H1 (cell line): ENCODE measurements at regions not wholly inside any gene's neighbourhood (a gene's known extent, or its start where the extent isn't known, plus 50 kb on each side); places are given as distances from the start of the nearest gene placed in this dataset.

Experiments
- CTCF ChIA-PET: fragments of 300-600 bp; sonication (Branson Sonifier 250); formaldehyde crosslinking; loops from one replicate; lab custom pipeline; 2021; ENCODE audit not compliant: partially characterized antibody; lab: Charles Lee
- POLR2A ChIA-PET: fragments of 300-600 bp; sonication (Branson Sonifier 250); formaldehyde crosslinking; loops from one replicate; lab custom pipeline; 2021; ENCODE audit warnings: inconsistent platforms; ENCODE audit not compliant: partially characterized antibody; lab: Charles Lee
- DNase-seq, 2 experiments: peaks; one replicate each; pipeline versions ENCODE4 v3.0.0 to v3.0.0-alpha.2; 2010 to 2022; ENCODE audit warnings: low spot score in 2 of 2, low read depth in 1 of 2, mixed read lengths in 1 of 2
- FAIRE-seq: peaks from 2 replicates; lab custom pipeline; 2011; peaks lifted over from hg19 to GRCh38; lab: Jason Lieb, UNC
- H2AFZ ChIP-seq: 2 replicates; pipeline ENCODE4 v1.8.1; 2012; ENCODE audit warnings: low read length, inconsistent platforms
- H2AK5ac ChIP-seq: 2 replicates; pipeline ENCODE4 v1.6.1; 2013; ENCODE audit warnings: low read depth, low read length
- H2BK120ac ChIP-seq: replicated peaks from 2 replicates; pipeline ENCODE3; 2013; ENCODE audit warnings: low read depth, low read length, inconsistent platforms
- H2BK12ac ChIP-seq: 2 replicates; pipeline ENCODE4 v1.6.1; 2013; ENCODE audit warnings: low read depth, low read length
- H2BK15ac ChIP-seq: 2 replicates; pipeline ENCODE4 v1.6.1; 2013; ENCODE audit warnings: low read length
- H2BK20ac ChIP-seq: 2 replicates; pipeline ENCODE4 v1.6.1; 2013; ENCODE audit warnings: low read length
- H2BK5ac ChIP-seq: 2 replicates; pipeline ENCODE4 v1.6.1; 2013; ENCODE audit warnings: low read depth, low read length
- H3K14ac ChIP-seq: 2 replicates; pipeline ENCODE4 v1.6.1; 2013; ENCODE audit warnings: inconsistent platforms; ENCODE audit not compliant: insufficient read length
- H3K18ac ChIP-seq: 2 replicates; pipeline ENCODE4 v1.6.1; 2013; ENCODE audit warnings: low read length; ENCODE audit errors: extremely low read depth
- H3K23ac ChIP-seq: 2 replicates; pipeline ENCODE4 v1.6.1; 2013; ENCODE audit warnings: inconsistent platforms; ENCODE audit not compliant: insufficient read length
- H3K23me2 ChIP-seq: 2 replicates; pipeline ENCODE4 v1.6.1; 2013; ENCODE audit warnings: low read depth, low read length
- H3K27ac ChIP-seq: 2 replicates; pipeline ENCODE4 v1.6.1; 2011; ENCODE audit warnings: low read depth, low read length, inconsistent platforms
- H3K27me3 ChIP-seq, 4 experiments: replicated peaks in 1 of 4; 1 replicate in 1 of 4; 2 replicates in 3 of 4; pipeline versions ENCODE4 v1.6.1 to v1.8.1; 2011 to 2013; ENCODE audit warnings: low read length in 3 of 4, mild to moderate bottlenecking in 3 of 4, inconsistent platforms in 2 of 4, mixed read lengths in 2 of 4, moderate library complexity in 1 of 4; ENCODE audit not compliant: control insufficient read depth in 3 of 4, insufficient read depth in 3 of 4; ENCODE audit errors: extremely low read depth in 1 of 4
- H3K36me3 ChIP-seq, 4 experiments: 2 replicates each; pipeline versions ENCODE4 v1.6.1 to v1.8.1; 2011 to 2013; ENCODE audit warnings: mild to moderate bottlenecking in 4 of 4, low read length in 3 of 4, moderate library complexity in 2 of 4, control low read depth in 1 of 4, inconsistent platforms in 1 of 4; ENCODE audit not compliant: insufficient read depth in 4 of 4, control insufficient read depth in 2 of 4
- H3K4ac ChIP-seq: replicated peaks from 2 replicates; pipeline ENCODE3; 2013; ENCODE audit warnings: low read length, low read depth, mixed read lengths, inconsistent platforms; ENCODE audit not compliant: insufficient read length
- H3K4me1 ChIP-seq, 4 experiments: replicated peaks in 1 of 4; 1 replicate in 1 of 4; 2 replicates in 3 of 4; pipeline versions ENCODE4 v1.6.1 to v1.8.1; 2011 to 2013; ENCODE audit warnings: low read length in 3 of 4, inconsistent platforms in 2 of 4, mixed read lengths in 1 of 4; ENCODE audit not compliant: insufficient read depth in 4 of 4, control insufficient read depth in 3 of 4
- H3K4me2 ChIP-seq, 2 experiments: 2 replicates each; pipeline versions ENCODE4 v1.6.1 to v1.8.1; 2011 to 2013; ENCODE audit warnings: low read depth in 2 of 2, low read length in 2 of 2, control low read depth in 1 of 2, inconsistent platforms in 1 of 2, mild to moderate bottlenecking in 1 of 2; ENCODE audit not compliant: insufficient read depth in 1 of 2
- H3K4me3 ChIP-seq, 4 experiments: fragments of 200-600, 300-600 bp in 1 of 4; sonication (generic), shearing (Covaris generic), sonication (Bioruptor Twin) in 1 of 4; 2 replicates each; pipeline versions ENCODE4 v1.5.1 to v1.8.1; 2011 to 2016; ENCODE audit warnings: low read length in 4 of 4, low read depth in 3 of 4, control low read depth in 2 of 4, inconsistent platforms in 2 of 4, mild to moderate bottlenecking in 2 of 4, mixed read lengths in 1 of 4, moderate library complexity in 1 of 4; ENCODE audit not compliant: insufficient read depth in 2 of 4; ENCODE audit errors: extremely low read depth in 1 of 4
- H3K56ac ChIP-seq: replicated peaks from 2 replicates; pipeline ENCODE3; 2013; ENCODE audit warnings: low read depth, mild to moderate bottlenecking, mixed read lengths, low read length, inconsistent platforms; ENCODE audit not compliant: insufficient read length
- H3K79me1 ChIP-seq: 2 replicates; pipeline ENCODE4 v1.6.1; 2013; ENCODE audit warnings: low read depth, low read length, control low read depth
- H3K79me2 ChIP-seq, 2 experiments: 2 replicates each; pipeline versions ENCODE4 v1.6.1 to v1.8.1; 2012 to 2013; ENCODE audit warnings: low read length in 2 of 2, mild to moderate bottlenecking in 2 of 2, inconsistent platforms in 1 of 2; ENCODE audit not compliant: insufficient read depth in 2 of 2, control insufficient read depth in 1 of 2
- H3K9ac ChIP-seq, 4 experiments: replicated peaks in 1 of 4; 1 replicate in 1 of 4; 2 replicates in 3 of 4; pipeline versions ENCODE4 v1.6.1 to v1.8.1; 2011 to 2013; ENCODE audit warnings: low read depth in 3 of 4, low read length in 3 of 4, control low read depth in 2 of 4, mild to moderate bottlenecking in 2 of 4, moderate library complexity in 2 of 4, inconsistent platforms in 1 of 4; ENCODE audit errors: extremely low read depth in 1 of 4
- H3K9me3 ChIP-seq, 2 experiments: 2 replicates each; pipeline versions ENCODE4 v1.6.1 to v1.8.1; 2012 to 2013; ENCODE audit warnings: mild to moderate bottlenecking in 2 of 2, moderate library complexity in 2 of 2, control low read depth in 1 of 2, inconsistent platforms in 1 of 2, low read depth in 1 of 2, low read length in 1 of 2, mixed read lengths in 1 of 2; ENCODE audit not compliant: insufficient read depth in 2 of 2
- H4K20me1 ChIP-seq, 2 experiments: replicated peaks in 1 of 2; 2 replicates each; pipeline versions ENCODE3 to v1.8.1; 2011 to 2013; ENCODE audit warnings: inconsistent platforms in 2 of 2, low read length in 2 of 2, mild to moderate bottlenecking in 1 of 2; ENCODE audit not compliant: insufficient read depth in 2 of 2, control insufficient read depth in 1 of 2
- H4K5ac ChIP-seq: 2 replicates; pipeline ENCODE4 v1.6.1; 2013; ENCODE audit warnings: low read length, low read depth, mixed read lengths, inconsistent platforms; ENCODE audit not compliant: insufficient read length
- H4K8ac ChIP-seq: 2 replicates; pipeline ENCODE4 v1.8.0; 2013; ENCODE audit warnings: mild to moderate bottlenecking, moderate library complexity, low read length, inconsistent platforms; ENCODE audit not compliant: insufficient read depth; ENCODE audit errors: extremely low read depth
- H4K91ac ChIP-seq: replicated peaks from 2 replicates; pipeline ENCODE3; 2013; ENCODE audit warnings: low read length, mixed read lengths, inconsistent platforms; ENCODE audit not compliant: insufficient read length
- E2F6 ChIP-seq: IDR thresholded peaks from 2 replicates; pipeline ENCODE4 v1.6.1; 2012; ENCODE audit warnings: inconsistent platforms
- HDAC6 ChIP-seq: IDR thresholded peaks from one replicate; pipeline ENCODE4 v1.7.1; 2012; ENCODE audit warnings: low read depth, mild to moderate bottlenecking, inconsistent platforms, low read length, moderate library complexity
- JUND ChIP-seq: IDR thresholded peaks from 2 replicates; pipeline ENCODE4 v1.6.1; 2011; ENCODE audit warnings: mild to moderate bottlenecking, improper control_type of control experiment, low read length
- KDM5A ChIP-seq: fragments of 200-600 bp; IDR thresholded peaks from 2 replicates; pipeline ENCODE4 v1.7.1; 2012; ENCODE audit warnings: mild to moderate bottlenecking, low read length, inconsistent platforms, mixed read lengths
- MAX ChIP-seq: IDR thresholded peaks from 2 replicates; pipeline ENCODE4 v1.6.1; 2012; ENCODE audit warnings: inconsistent platforms
- POU5F1 ChIP-seq: IDR thresholded peaks from 2 replicates; pipeline ENCODE4 v1.6.1; 2011; ENCODE audit warnings: low read depth, mild to moderate bottlenecking, low read length, moderate library complexity
- RAD21 ChIP-seq, 2 experiments: IDR thresholded peaks in 1 of 2; conservative IDR thresholded peaks in 1 of 2; 2 replicates each; pipeline ENCODE4 v1.6.1; 2011; ENCODE audit warnings: low read depth in 2 of 2, low read length in 2 of 2, improper control_type of control experiment in 1 of 2, inconsistent platforms in 1 of 2, mild to moderate bottlenecking in 1 of 2, moderate library complexity in 1 of 2
- SAP30 ChIP-seq: fragments of 300-600 bp; sonication (generic); IDR thresholded peaks from 2 replicates; pipeline ENCODE4 v1.7.1; 2012; ENCODE audit warnings: low read length, moderate library complexity, mild to moderate bottlenecking, inconsistent platforms; ENCODE audit not compliant: insufficient read depth, insufficient replicate concordance
- SIX5 ChIP-seq: IDR thresholded peaks from 2 replicates; pipeline ENCODE4 v1.6.1; 2011; ENCODE audit warnings: mild to moderate bottlenecking, low read depth, low read length
- SRF ChIP-seq: IDR thresholded peaks from 2 replicates; pipeline ENCODE4 v1.6.1; 2011; ENCODE audit warnings: mild to moderate bottlenecking, low read depth, low read length, moderate library complexity
- TEAD4 ChIP-seq: IDR thresholded peaks from 2 replicates; pipeline ENCODE4 v1.6.1; 2012; ENCODE audit warnings: low read depth, low read length, inconsistent platforms, mixed read lengths
- USF2 ChIP-seq: IDR thresholded peaks from 2 replicates; pipeline ENCODE4 v1.6.1; 2011; ENCODE audit warnings: low read length, improper control_type of control experiment
- ZNF274 ChIP-seq: IDR thresholded peaks from 2 replicates; pipeline ENCODE4 v1.7.0; 2012; ENCODE audit warnings: low read length, borderline replicate concordance; ENCODE audit errors: extremely low read depth
- WGBS, 2 experiments: shearing (Covaris generic) in 1 of 2; methylation state at CpG; one replicate each; pipeline versions ENCODE4 v1.1.6 to v1.1.7; 2013 to 2015; ENCODE audit warnings: low lambda C conversion rate in 2 of 2, mixed read lengths in 2 of 2, inconsistent platforms in 1 of 2, low coverage in 1 of 2, missing lambda C conversion rate in 1 of 2; ENCODE audit not compliant: insufficient replicate concordance in 2 of 2, insufficient coverage in 1 of 2, insufficient read length in 1 of 2; ENCODE audit errors: extremely low coverage in 1 of 2, missing lambda C conversion rate in 1 of 2; 5-methylcytosine and 5-hydroxymethylcytosine counted together

- POLR2A ChIA-PET: no interaction called here
- H3K27me3 ChIP-seq: no peaks in the 10 kb centered on the region
- H4K91ac ChIP-seq: no peak overlapping the region
- DNase-seq: no peak
- H3K4me1 ChIP-seq: no peaks in the 10 kb centered on the region
- H3K9me3 ChIP-seq: no peaks in the 10 kb centered on the region; a peak in 1 of 4 replicates
- no peaks in the 10 kb centered on the region for H3K79me1 ChIP-seq
- H3K36me3 ChIP-seq: no peaks in the 10 kb centered on the region
- no peak overlapping the region for H2AK5ac ChIP-seq
- no peak overlapping the region for H3K27ac ChIP-seq
- no peak overlapping the region for H3K56ac ChIP-seq
- CTCF ChIA-PET: interaction anchor here (1.2 kb wide), 1 partner anchor 11 kb away, joined by 3 read pairs; no protein-coding TSS in a partner anchor
- no peak overlapping the region for H3K23ac ChIP-seq
- H3K18ac ChIP-seq: no peak overlapping the region
- no peak overlapping the region for H3K4ac ChIP-seq
- no peaks in the 10 kb centered on the region for H4K20me1 ChIP-seq
- no peak overlapping the region for H3K14ac ChIP-seq
- H2AFZ ChIP-seq: no peak overlapping the region
- no peak overlapping the region for H3K9ac ChIP-seq
- H2BK12ac ChIP-seq: no peak overlapping the region
- no peaks in the 10 kb centered on the region for H3K79me2 ChIP-seq
- no peak overlapping the region for H4K5ac ChIP-seq
- H3K4me3 ChIP-seq: no peak overlapping the region
- H4K8ac ChIP-seq: no peak overlapping the region
- H2BK15ac ChIP-seq: no peak overlapping the region
- H2BK5ac ChIP-seq: no peak overlapping the region
- H3K4me2 ChIP-seq: no peak overlapping the region
- H2BK120ac ChIP-seq: no peak overlapping the region
- no peak for FAIRE-seq
- 88% methylated on average over 3 of the region's 3 CpGs; no CpG with 5 or more reads in 1 of the 2 experiments for WGBS, 2 experiments
- H2BK20ac ChIP-seq: no peak overlapping the region
- no peaks in the 10 kb centered on the region for H3K23me2 ChIP-seq
- TF ChIP-seq E2F6 (no peak), MAX (no peak), KDM5A (no peak), SRF (no peak), JUND (no peak), ZNF274 (no peak), RAD21 (IDR thresholded peaks at IDR 0.05 in 1 of 2, conservative IDR thresholded peaks at IDR 0.05 in 1 of 2; ENCODE audit: low read depth in 2 of 2, low read length in 2 of 2) (no peak), POU5F1 (no peak), SIX5 (no peak), SAP30 (no peak), USF2 (no peak), HDAC6 (no peak), TEAD4 (no peak)
Measured at GRCh38 chr9:73742412-73742811, 590.7 kb downstream of the ANXA1 start.
